CD4-positive, alpha-beta T cell treated with Interleukin-2 at 100 ng/mL for 4 hours (primary cell): ENCODE measurements at regions not wholly inside any gene's neighbourhood (a gene's known extent, or its start where the extent isn't known, plus 50 kb on each side); places are given as distances from the start of the nearest gene placed in this dataset.

ENCODE experiments used
- DNase-seq: peaks from one replicate; pipeline ENCODE4 v3.0.0-alpha.2; 2020; ENCODE audit warnings: low spot score

DNA sequence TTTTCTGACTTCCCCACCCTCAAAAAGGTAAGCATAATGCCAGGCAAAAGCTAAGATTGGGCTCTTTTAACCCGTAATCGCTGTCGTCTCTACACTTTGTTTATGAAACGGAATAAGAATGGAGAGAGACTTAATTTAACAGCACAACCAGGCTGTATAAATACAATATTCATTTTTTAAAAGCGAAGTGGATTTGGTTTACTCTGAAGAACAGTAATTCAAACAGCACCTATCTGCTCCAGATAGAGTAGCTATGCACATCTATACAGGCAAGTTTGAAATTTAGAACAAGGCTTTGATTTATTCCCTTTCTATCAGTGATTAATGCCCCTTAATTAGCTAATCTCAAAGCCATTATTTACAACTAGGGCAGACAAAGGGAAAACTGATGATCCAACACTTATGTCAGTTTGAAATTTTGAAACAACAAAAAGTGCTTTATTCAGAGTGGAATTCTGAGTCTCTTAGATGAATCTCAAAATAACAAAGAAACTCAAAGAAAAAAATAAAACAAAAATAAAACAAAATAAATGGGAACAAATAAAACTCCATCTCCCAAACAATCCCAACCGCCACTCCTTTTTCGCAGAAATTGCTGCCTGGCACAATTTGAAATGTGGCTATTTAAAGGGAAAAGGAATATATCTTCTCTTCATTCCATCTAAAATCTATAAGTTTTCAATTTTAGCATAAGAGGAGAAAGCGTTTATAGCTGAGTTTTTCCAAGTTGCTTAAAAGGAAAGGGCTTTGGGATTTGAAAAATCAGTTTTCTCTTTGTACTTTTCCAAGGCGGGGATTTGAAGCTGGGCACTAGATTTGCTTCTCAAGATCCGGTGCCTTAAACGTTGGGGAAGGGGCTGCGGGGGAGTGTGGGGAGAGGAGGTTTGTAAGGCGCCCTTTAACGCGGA, 298.6 kb downstream of the PARP8 start:
- no peak for DNase-seq

DNA sequence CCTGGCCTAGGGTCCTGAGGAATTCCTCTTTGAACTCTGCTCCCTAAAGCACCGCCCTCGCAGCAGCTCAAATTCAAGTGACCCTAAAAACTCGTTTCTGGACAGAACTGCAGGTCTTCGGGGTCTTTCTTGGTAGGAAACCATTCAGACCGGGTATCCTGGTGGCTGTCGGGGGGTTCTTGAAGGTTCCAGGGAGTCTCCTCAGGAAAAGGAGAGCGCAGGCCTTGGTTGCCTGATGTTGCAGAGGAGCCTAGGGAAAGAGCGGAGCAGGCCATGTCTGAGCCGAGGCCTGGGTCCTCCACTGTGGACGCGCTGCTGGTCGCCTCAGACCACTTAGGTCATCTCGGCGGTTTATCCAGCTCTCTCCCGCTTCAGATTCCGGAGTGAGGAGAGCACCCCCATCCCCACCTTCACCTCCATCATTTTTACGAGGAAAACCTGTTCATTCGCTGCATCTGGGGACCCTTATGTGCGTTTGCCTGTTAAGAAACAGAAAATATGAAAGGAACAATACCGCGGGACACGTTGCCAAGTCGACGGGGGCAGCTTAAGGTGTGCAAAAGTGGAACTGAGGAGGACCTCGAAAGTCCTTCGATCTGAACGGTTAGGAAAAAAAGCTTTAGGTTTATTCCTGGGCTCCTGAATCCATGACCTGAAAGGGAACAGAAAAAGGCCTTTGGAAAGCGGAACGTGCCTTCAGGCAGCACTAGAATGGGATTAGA, 299.4 kb downstream of the PARP8 start:
- DNase-seq, result no peak

GRCh38 chr5:50967009-50967562, 300.6 kb downstream of the PARP8 start:
- no peak for DNase-seq

DNA sequence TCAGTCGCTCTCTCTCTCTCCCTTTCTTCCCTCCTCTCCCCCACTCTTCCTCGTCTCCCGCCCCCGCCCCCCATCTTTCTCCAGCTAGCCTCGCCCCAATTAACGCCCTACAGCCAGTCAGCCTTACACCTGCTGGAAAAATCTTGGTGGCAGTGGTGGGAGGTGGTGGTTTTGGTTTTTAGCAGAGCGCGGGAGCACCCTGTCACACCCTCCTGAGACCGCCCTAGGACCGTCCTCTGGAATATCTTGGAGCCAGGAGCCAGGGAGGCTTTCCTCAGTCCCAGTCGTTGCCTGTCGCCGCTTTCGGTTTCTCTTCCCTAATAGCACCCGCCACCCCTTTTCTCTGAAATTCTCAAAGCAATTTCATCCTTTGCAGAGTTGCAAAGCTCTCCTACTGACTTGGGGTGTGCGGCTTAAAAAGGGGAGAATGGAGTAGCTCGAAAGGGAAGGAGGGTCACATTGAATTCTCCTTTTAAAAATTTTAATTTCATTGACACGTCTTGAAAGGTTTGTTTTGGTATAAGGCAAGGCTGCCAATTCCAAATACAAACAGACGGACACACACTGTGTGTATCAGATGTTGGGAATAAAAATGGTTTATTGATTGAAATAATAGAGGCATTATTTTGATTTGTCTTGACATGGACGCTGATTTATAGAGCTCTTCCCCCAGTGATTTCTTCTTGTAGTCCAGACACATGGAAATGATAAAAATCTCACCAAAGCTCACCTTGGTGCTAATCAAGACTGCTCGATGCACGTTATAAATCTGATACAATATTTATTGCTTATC, 301.3 kb downstream of the PARP8 start:
- DNase-seq, result no peak

DNA sequence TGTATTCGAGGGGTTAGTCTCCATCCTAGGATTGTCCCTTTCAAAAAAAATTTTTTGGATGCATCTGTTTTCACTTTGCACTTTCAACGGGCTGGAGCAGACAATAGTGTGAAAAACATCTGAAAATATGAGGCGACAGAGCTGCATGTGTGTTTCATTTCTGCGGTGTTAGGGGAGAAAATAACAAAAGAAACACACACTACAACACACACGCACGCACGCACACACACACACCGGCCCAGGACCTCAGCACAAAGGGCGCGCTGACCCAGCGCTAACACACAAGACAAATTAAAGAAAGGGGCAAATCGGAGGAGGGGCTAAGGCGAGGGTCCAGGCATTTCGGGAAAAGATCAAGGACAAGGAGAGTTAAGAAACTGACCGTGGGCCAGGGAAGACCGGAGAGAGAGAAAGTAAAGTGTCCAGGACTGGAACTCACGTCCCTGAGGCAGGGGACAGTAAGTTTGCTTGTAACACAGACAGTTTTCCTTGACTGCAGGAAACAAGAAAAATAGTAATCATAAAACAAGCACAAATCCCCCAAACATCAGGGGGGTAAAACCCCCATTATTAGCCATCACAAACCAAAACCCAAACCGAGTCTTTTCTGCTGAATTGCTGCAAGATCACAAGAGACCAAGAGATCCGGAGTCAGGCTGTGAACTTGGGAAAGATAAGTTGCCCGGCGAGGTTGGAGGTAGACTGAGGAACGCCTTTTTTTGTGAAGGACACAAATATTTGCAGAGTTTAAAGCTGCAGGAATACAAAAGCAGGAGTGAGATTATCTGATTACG, 302.1 kb downstream of the PARP8 start:
- no peak for DNase-seq

DNA sequence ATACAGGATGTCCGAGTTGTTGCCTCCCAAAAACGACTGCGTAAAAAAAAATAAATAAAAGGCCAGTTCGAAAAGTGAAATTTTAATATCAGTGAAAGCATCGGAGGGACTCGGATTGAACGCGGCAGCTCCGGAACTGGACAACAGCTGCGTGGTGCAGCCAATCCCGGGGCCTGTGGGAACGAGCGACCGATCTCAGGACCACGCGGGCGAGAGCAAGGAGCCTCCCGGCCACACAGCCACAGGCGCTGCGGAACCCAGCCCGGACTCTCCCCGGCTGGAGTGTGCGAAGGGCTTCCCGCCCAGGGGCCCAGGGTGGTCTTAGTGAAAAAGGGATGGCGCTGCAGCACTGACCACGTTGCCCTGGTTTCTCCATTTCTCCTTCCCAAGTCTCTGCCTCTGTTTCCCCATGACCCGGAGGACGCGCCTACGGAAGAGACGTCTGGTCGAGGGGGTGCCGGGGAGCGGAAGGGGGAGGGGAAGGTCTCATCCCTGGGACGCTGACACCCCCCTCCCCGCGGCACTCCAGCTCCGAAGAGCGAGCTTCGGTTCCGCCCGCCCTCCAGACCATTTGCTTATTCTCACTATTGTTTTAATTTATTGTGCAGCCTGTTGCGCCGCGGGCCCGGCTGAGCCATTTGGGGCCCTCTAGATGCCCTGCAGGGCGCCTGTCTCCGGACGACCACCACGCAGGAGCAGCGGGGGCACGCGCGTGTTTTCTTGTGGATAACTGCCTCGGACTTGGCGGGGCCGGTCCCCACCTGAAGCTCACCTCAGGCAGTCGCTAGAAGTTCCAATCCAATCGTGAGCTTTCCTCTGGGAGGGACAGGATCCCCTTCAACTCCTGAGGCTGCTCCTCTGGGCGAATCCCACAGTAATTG, 303.0 kb downstream of the PARP8 start:
- no peak for DNase-seq

- no peak for DNase-seq
Measured at GRCh38 chr5:50975840-50976239, 309.4 kb downstream of the PARP8 start.

DNA sequence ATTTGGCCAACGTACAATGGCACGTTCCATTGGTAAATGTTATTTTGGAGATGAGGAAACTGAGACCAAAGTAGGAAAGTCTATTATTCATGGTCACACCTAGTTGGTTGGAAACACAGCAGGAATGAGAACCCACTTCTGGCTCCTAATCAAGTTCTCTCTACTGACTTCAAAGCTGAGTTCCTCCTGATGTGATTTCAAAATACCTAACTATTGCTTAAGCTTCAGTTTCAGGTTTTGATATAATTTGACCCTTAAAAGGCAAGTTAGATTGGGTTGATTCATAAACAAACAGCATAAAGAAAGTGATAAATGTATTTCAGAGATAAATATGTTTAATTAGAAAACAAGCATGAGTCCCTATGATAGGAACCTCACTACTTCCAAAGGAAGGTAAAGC, 312.5 kb downstream of the PARP8 start:
- DNase-seq, result no peak

GRCh38 chr5:50984640-50985039, 318.2 kb downstream of the PARP8 start:
- DNase-seq, result no peak

DNA sequence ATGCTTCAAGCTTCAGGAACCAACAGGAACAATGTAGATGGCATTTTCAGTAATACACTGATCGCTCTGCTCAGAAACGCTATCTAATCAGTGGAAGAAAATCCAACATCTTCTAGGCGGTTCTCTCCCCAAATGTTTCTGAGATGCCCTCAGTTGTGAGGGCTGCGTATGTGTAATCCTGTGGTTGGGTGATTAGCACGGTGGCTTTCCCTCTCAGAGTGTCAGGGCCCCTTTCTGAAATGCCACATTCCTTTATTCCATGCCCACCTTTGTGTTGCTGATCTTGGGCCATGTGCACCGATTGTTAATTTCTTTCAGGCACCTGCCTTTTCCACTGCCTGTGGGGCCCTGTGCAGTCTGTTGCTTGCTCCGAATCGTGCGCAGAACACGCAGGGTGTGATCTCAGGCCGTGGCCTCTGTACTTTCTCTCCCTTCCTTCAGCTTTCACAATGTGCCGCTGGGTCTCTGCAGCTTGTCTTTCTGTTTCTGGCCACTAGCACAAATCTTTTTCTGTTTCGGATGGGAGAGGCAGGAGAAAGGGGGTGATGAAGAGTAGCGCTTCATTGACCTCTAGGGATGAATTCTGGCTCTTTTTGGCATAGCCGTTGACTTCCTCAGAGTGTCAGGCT, 324.0 kb downstream of the PARP8 start:
- DNase-seq, result no peak

DNA sequence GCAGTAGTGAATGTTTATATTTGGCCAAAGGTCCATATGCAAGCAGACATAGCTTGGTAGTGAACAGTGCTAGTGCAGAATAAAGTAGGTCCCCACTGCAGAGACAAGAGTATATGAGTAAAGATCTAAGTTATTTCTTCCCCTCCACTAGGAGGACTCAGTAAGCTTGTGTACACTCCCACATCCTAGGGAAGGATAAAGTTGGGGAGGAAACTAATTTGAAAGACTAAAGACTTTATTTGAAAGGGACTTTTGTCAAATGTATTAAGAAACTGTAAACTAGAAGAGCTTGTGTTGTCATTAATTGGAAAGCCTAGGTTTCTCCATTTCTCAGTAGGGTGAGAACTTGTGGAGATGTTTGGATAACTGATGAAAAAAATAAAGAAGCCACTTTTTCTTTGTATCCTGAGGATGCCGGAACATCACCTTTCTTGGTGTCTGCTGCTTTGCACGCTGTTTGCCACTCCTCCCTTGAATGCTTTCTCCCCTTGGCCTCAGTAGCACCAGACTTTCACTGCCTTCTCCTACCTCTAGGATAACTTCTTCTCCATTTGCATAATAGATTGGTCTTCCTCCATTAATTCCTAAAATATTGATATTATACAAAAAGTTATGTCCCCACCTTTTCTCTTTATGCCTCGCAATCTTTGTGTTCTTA, 329.0 kb downstream of the PARP8 start:
- DNase-seq, result no peak

- no peak for DNase-seq
Measured at GRCh38 chr5:51001227-51001923, 334.9 kb downstream of the PARP8 start.

- DNase-seq, result no peak
Measured at GRCh38 chr5:51002368-51002767, 335.9 kb downstream of the PARP8 start.

DNA sequence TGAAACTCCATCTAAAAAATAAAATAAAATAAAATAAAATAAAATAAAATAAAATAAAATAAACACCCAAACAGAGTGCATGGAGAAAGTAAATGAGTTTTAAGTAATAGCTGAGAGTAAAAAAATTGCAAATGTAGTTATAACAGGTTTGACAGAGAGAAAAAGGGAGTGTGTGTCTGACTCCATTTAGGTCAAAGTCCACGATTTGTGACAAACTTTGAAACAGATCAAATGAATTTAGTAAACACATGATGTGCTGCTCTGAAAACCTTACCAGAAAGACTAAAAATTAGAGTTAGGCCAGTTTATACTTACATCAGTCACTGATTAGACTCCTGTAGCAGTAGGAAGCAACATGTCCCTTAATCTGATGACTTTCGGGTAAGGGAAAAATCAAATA, 346.6 kb downstream of the PARP8 start:
- DNase-seq, result no peak

GRCh38 chr5:51018423-51018822, 352.0 kb downstream of the PARP8 start:
- no peak for DNase-seq

DNA sequence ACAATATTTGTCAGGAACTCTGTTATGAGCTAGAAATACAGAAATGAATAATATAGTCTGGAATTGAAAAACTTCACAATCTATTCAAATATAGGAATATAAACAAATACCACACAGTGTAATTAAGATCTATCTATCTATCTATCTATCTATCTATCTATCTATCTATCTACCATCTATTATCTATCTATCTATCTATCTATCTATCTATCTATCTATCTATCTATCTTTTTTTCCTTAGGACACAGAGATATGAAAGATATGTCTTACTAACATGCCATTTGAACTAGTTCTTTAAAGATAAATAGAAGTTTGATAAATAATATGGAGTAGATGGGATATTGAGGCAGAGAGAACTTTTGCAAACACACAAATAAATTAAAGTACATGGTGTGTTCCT, 357.8 kb downstream of the PARP8 start:
- no peak for DNase-seq

DNA sequence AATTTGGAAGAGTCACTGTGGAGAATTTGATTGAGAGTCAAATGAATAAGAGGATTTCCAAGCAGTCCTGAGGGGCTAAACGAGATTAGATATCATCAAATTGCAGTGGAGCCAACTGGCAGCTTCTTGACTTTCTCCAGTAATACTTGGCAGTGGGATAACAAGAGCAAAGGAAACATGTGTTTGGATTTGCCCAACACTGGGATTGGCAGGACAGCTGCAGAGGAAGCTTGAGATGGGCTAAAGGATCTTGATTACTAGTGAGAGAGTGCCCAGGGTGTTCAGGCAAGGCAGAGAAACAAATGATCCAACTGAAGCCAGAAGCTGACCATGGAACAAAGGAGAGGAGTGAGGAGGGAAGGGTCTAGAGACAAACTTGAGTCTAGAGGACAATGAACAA, 356.0 kb upstream of the ISL1 start:
- no peak for DNase-seq

- no peak for DNase-seq
Measured at GRCh38 chr5:51028394-51028793, 354.9 kb upstream of the ISL1 start.

DNA sequence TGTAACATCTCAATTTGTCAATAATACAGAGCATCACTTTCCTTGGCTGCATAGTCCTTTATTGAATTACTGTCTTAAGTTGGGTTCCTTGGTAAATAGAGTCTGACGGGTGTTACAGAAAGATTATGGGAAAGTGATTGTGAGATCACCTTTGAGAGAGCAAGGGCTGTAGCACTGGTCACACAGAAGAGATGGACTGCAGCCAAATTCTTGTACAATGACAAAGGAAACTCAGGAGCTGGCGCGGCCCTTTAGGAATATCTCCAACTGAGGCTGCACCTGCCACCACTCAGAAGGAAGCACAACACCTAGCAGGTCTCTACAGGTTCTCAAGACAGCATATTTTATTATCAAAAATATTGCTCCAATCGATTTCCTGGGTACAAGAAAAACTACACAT, 350.0 kb upstream of the ISL1 start:
- DNase-seq, result no peak
